ENCODE measurements at regions not wholly inside any gene's neighbourhood (a gene's known extent, or its start where the extent isn't known, plus 50 kb on each side); places are given as distances from the start of the nearest gene placed in this dataset.

DNA sequence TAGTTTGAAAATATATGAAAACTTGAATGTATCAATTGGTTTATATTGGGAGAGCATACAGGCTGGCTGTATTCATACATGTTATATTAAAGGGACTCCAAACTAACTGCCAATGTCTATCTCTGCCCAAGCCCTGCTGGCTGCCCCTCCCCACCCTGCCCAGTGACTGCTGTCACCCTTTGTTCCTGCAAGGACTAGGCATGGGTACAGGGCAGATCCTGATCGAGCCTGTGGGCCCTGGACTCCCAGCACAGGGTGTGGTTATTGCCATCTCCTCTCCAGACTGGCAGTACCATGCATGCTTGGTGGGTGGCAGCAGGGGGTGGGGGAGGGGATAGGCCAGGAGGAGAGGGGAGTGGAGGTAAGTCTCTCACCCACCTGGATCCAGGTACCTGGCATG is 167.5 kb upstream of the RASGEF1B start:
- DNase-seq (no peak), ATAC-seq (no peak)
- intact Hi-C loops (cut with DNase I), result no loop called here

DNA sequence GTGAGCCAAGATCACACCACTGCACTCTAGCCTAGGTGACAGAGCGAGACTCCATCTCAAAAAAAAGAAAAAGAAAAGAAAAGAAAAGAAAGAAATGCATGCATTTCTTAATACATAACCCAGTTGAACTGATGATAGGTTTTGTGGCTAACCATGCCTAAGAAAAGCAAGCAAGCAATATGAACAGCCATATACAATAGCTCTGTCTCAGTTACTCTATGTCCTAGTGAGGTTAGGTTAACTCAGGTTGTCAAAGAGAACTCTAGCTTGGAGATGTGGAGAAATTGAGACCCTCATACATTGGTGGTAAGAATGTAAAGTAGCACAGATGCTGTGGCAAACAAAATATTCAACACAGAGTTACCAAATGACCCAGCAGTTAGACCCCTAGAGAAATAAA is 167.0 kb upstream of the RASGEF1B start:
- ATAC-seq, result no peak
- DNase-seq, result no peak
- intact Hi-C loops (cut with DNase I), result no loop called here

DNA sequence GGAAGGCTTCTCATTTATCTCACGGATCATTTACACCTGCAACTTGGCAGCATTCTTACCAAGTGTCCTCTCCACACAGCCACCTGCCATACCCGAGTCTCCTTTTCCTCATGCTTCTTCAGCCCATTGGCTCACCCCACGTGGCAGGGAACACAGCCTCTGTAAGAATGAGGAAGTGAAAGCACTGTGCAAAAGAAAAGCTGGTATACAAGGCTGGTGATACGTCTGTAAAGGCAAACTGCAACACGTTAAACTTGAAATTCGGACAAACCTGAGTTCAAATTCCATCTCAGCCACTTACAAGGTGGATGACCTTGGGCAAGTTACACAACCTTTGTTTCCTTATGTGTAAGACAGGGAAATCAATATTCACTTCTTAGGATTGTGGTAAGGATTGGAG is 164.0 kb upstream of the RASGEF1B start:
- DNase-seq (peak; percentile 35), ATAC-seq (peak; percentile 41 to 63)
- intact Hi-C loops (cut with DNase I), result no loop called here

DNA sequence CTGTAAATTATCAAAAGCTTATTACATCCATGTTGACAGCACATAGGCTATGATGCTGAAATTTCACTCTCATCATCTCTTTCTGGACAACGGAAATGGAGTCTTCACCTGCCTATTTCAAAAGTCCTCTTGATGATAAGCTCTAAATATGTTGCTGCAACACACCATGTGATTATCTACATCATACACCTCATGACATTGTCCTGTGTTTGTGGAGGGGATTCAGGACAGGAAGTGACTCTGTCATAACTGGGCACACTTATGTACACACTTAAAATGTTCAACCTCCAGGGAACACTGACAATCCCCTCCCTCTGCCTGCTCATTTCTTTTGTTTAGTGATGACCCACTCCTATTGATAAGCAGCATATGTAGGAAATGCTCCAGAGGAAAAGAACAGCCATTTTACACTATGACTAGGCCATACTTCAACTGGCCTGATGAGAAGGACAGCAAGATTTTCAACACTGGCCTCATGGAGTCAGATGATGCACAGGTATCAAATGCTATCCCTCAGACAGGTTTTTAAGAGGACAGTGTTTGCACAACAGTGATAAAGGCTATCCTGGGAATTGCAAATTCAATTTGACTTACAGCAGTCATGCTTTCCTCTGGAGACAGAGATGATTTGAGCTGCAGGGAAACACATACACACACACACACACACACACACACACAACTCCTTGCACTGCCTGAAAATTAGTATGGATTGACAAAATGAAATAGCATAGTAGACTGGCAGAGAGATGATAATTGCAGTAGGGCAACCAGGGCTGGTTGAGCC is 163.3 kb upstream of the RASGEF1B start:
- intact Hi-C loops (cut with DNase I), result no loop called here
- DNase-seq, result no peak
- no peak for ATAC-seq

DNA sequence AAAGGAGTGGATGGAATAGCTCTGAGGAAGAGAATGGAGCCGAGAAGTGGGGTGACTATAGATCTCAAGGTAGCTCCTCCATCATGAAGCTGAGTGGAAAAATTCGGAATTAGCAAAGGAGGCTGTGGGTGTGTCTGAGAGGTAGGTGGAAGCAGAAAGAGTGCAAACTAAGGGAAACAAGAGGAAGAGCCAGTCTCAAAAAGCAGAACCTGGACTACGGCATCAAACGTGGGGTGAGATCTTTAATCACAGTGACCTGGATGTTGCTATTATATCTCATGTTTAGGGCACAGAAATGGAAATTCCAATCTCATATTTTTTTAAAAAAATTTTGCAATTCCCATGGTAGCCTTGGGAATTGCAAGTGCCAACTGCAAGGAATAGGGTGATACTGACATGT is 162.5 kb upstream of the RASGEF1B start:
- DNase-seq, result no peak
- no peak for ATAC-seq
- intact Hi-C loops (cut with DNase I), result no loop called here

DNA sequence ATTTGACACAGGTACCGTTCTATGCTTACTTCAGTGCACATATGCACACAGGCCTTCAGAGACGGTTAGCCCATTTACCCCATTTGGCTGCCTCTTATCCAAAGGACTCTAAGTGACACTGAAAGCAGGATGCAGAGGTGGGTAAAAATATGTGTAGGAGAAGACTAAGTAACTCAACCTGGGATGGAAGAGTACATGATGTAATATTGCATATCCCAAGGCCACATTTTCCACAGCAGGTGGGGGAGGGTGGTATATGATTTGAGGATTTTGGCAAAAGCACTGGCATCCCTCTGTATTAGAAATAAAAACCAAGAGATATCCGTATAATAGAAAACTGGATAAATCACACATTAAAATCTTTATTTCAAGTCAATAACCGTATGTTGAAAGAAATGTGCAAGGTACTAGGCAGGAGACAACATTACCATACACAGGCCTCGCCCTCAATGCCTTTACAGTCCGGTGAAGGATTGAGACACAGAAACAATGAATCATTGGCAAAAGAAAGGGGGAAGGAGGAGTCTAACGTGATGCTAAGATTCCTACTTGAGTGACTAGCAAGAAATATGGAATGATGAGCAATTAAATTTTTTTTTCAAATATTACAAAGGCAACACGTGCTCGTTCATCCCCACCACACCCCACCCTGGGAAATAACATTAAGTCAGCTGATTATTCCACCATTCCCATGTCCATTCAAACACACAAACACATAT is 161.0 kb upstream of the RASGEF1B start:
- DNase-seq, result no peak
- intact Hi-C loops (cut with DNase I), result no loop called here
- peak in 1 of 2 donors; percentile 32 for ATAC-seq

DNA sequence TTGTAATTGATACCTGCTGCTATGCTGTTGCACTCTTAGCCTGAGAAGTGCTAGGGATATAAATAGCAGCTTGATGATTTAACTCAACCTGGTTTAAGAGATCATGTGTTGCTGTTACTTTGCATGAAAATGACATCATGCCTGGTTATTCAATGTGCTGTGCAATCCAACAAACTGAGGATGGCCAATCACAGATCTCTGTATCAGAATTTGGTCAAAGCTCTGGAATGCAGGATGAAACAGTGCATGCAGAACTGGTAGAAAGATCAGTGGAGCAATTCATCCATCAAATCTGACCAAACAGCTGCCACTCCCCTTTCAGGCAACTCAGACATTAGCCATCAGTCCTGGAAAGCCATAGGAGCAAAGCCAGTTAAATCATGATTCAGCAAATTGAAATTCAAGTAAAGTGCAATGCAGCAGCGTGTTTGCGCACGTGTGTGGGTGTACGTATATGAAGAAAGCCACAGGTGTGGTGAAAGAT is 160.3 kb upstream of the RASGEF1B start:
- no peak for DNase-seq
- intact Hi-C loops (cut with DNase I), result no loop called here
- ATAC-seq, result peak; percentile 41 to 90

DNA sequence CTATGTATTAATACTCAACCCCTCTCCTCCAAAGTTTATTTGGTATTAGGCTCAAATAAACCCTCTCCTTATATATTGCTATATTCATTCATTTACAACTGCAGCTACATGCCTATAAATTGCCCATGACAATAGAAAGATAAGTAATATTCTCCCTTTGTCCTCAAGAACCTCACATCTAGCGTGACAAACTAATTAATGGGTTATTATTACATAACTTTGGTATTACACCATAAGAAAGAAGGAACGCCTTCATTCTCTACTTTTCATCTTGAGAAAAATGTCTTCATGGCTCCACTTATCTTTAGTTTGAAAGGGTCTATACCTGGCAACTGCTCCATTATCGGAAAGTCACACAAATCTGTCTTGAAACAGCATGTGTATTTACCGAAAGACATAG is 157.7 kb upstream of the RASGEF1B start:
- no peak for ATAC-seq
- intact Hi-C loops (cut with DNase I), result no loop called here
- DNase-seq, result no peak

DNA sequence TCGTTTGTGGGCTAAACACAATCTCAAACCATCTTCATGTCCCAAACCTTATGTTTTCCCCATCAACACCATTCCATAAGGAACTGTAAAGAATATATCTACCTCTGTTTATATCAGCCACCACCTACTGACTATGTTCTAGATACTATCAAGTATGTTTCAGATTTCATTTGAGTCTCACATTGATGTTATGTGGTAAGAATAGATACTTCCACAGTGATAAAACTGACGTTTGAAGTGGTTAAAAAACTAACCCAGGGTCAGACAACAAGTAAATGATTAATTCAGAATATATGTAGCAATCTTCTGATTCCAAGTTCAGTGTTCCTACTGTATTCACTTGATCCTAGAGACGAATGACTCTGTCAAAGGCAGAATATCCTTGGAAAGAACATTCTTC is 156.8 kb upstream of the RASGEF1B start:
- intact Hi-C loops (cut with DNase I), result no loop called here
- no peak for ATAC-seq
- no peak for DNase-seq

DNA sequence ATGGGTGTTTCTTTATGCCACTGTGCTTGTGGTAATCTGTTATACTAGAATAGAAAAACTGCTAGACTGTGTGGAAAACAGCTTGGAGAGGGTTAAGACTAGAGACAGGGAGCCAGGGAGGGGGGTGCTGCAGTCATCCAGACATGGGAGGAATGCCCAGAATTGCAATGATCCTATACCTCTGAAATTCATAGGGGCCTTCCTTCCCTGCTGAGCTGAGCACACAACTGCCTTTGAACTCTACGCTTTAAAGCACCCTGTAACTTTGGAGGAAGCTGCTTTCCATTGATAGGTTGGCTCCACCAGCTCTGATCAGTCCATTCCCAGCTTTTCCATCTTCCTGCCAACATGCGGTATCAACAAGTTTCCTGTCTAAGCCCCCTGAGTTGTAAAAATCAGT is 155.9 kb upstream of the RASGEF1B start:
- DNase-seq, result no peak
- intact Hi-C loops (cut with DNase I), result no loop called here
- ATAC-seq, result no peak

DNA sequence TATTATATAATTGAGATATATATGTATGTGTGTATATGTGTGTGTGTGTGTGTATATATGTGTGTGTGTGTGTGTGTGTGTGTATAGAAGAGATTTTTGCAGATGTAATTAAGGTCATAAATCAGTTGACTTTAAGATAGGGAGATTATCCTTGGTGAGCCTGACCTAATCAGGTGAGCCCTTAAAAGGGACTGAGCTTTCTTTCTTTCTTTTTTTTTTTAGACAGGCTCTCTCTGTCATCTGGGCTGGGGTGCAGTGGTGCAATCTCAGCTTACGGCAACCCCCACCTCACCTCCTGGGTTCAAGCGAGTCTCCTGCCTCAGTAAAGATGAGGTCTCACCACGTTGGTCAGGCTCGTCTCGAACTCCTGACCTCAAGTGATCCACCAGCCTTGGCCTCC is 155.1 kb upstream of the RASGEF1B start:
- DNase-seq (no peak), ATAC-seq (no peak)
- intact Hi-C loops (cut with DNase I), result no loop called here

DNA sequence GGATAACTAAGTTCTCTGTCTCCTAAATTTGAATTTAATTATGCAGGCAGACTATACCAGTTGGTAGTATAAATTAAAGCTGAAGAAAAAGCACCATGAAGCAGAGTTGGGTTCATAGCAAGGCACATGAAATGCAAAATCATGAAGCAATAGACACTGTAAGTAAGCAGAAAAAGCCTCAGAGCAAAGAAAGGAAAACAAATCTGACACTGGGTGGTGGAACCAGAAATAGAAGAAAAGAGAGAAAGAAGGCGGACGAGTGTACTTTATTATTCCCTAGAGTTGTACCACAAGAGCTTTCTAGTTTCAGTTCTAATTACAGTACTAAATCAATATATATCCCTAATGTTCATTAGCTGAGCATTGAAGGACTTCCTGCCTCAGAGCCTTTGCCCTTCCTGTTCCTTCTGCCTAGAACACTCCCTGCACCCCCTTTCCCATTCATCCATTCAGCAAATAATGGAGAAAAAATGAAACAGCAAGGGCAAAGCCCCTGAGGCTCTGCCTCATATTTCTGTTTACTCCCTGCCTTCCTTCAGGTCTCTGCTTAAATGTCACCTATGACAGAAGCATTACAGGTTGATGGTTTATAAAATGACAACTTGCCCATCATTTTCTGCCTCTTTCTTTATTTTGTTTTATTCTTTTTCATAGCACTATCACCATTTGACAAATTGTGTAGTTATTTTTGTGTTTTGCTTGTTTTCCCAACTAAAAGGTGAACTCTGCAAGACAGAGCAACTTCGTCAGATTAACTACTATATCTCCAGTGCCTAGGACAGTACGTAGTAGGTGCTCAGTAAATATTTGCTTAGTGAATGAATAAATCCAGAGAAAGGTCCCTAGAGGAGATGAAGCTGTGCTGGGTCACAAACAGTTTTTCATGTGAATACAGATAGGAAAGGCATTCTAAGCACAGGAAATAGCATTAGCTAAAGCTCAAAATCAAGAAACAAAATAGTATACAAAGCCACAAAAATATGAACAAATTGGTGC is 154.0 kb upstream of the RASGEF1B start:
- intact Hi-C loops (cut with DNase I), result no loop called here
- DNase-seq, result no peak
- no peak for ATAC-seq

DNA sequence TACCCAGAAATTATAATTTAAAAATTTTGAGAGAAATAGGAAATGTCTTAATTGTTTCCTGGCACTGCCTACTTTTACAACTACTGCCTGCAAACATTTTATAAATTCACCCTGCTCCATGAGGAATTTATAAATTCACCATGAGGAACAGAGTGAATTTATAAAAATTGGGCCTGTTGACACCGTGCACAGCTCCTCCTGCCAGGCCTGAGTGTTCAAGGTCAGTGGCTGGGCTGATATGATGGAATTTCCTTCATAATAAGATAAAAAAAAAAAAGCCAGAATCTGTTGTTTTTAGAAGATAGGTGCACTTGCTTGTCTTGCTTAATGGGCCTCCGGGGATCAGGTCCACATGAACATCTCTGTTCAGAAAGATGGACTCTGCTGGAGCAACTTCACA is 151.7 kb upstream of the RASGEF1B start:
- intact Hi-C loops (cut with DNase I), result no loop called here
- no peak for ATAC-seq
- no peak for DNase-seq

DNA sequence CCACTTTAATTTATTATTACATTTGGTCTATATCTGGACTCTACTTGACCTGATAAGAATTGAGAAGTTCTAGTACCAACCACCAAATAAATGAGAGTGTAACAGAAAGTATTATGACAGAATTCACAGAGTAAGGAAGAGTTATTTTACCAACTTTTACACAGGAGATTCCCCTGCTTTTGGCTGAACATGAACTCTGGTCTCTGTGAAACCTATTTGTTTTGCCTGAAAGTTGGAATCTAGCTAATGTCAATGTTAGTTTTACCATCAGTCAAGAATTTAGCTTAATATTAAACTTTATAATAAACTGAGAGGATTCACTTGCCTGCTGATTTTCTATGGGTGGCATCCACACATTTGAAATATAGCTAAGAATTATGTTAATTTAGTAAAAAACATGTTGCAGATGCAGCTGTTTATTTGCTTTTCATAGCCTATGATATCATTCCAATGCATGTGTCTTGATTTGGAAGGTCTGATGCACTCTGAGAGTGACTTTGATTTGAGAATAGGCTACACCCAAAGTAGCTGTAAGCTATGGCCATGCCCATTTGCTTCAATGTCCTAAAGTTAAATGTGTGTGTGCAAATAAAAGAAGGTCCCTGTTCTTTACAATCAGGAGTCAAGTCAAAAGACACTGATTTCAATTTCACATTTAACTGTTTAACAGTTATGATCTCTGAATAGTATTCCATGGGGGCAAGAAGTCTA is 150.9 kb upstream of the RASGEF1B start:
- intact Hi-C loops (cut with DNase I), result no loop called here
- DNase-seq, result no peak
- ATAC-seq, result no peak

DNA sequence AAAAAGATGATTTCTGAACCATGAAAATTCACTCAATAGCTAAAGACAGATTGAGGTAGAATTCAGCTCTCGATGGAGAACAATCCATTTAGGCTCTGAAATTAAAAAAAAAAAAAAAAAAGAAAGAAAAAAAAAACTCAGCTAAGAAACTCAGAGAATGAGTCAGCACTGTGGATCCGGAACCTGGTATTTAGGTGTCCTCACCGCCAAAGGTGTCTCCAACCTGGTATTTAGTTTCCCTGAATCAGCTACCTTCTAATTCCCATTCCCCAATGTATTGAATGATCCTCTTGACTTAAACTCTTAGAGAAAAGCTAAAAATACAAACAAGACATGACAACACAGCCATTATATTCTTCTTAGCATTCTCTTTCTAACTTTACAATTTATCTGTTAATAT is 150.3 kb upstream of the RASGEF1B start:
- ATAC-seq (no peak), DNase-seq (no peak)
- intact Hi-C loops (cut with DNase I), result no loop called here

DNA sequence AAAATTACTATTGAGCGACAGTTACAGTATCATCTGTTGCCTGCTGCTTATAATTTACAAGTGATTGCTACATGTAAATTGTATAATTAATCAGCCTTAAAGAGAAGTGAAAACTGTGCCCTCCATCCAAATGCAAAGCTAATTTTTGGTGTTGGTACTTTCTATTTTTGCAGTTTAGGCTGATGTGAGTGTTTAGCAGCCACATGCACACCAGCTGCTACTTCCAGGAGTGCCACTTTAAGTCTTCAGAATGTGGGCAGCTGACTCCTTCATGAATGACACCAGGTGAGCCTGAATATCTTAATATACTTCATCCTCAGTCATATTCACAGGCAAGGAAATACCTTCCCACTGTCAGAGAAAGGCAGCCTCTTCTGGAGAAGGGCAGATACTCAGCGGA is 149.8 kb upstream of the RASGEF1B start:
- intact Hi-C loops (cut with DNase I), result no loop called here
- no peak for ATAC-seq
- DNase-seq, result no peak

DNA sequence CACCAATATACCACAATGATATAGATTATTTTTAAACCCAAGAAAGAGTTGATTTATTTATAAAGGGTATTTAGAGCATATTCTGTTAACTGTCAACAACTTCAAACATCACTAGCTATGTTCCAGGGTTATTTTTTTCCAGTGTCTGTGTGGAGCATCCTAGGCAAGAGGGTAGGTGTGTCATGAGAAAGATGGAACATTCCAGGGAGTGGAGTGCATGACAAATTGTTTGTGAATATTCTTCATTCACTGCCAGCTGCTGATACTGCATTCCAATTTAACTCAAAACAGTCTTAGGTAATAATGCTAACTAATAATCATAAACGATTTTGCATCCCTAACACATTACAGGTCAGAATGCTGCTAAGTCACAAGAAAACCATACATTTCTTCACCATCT is 148.7 kb upstream of the RASGEF1B start:
- ATAC-seq (peak in 1 of 2 donors; percentile 53), DNase-seq (no peak)
- intact Hi-C loops (cut with DNase I), result no loop called here

DNA sequence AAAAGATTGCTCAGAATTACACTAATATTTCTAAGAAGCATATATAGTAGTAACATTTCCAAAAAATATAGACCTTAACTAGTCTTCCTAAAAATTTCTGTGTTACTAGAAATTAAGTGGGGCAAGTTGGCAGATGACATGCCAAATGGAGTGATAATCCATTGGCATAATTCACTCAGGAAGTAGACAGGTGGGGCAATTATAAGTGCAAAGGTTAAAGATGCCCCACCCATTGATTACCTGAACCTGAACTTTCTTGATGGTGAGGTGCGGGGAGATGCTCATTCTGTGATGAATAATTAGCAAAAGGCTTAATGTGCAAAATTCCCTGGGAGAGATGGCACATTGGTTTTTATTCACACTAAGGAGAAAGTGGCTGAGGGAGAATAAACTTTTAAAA is 145.8 kb upstream of the RASGEF1B start:
- DNase-seq, result no peak
- intact Hi-C loops (cut with DNase I), result no loop called here
- no peak for ATAC-seq

DNA sequence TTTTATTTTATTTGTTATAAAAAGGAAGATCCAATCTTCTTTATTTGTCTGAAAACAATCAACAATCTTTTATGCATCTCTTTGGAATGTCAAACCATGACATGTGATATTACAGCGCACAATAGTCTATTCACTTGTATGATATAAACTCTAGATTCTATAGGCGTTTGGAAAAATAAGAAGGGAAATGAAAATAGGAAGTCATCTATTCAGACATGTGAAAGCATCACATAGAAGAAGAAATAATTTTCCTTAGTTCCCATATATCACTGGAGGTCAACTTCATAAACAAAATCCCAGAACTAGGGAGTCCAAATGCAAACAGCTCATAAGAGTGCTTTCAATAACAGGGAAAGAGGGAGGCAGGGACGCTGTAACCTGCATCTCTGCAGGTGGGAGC is 139.5 kb upstream of the RASGEF1B start:
- intact Hi-C loops (cut with DNase I), result no loop called here
- ATAC-seq, result no peak
- DNase-seq, result no peak
